ENCODE measurements at regions not wholly inside any gene's neighbourhood (a gene's known extent, or its start where the extent isn't known, plus 50 kb on each side); places are given as distances from the start of the nearest gene placed in this dataset.

DNA sequence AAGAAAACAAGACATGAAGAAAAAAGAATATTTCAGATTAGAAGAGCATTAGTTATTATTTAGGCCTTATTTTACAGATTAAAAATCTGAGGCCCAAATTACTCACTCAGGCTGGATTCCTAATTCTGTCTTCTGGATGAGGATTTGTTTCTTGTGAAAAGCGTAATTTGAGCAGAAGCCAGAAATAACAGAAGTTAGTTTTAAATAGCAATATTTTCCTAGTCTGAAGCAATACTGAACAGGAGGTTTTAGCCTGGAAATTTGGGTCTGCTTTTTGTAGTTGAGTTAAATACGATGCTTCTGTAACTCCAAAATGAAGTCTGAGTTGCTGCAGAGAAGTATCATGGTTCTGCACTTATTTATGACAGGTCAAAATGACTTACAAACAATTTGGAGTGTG lies 124.9 kb downstream of the RTL3 start:
- TF ChIP-seq CTCF (IDR thresholded peaks at IDR 0.05; ENCODE audit: extremely low read depth, insufficient read depth, missing control alignments), result no peak
- in situ Hi-C loops (cut with MboI; ENCODE audit: low pct_unique_long_range_greater_than_20kb, low sequenced_read_pairs, unreplicated experiment), result no loop called here
- no peak for DNase-seq (ENCODE audit: low spot score)

GRCh38 chrX:78532363-78532762 lies 126.8 kb downstream of the RTL3 start:
- TF ChIP-seq CTCF (IDR thresholded peaks at IDR 0.05; ENCODE audit: extremely low read depth, insufficient read depth, missing control alignments), result no peak
- in situ Hi-C loops (cut with MboI; ENCODE audit: low pct_unique_long_range_greater_than_20kb, low sequenced_read_pairs, unreplicated experiment), result no loop called here
- no peak for DNase-seq (ENCODE audit: low spot score)

DNA sequence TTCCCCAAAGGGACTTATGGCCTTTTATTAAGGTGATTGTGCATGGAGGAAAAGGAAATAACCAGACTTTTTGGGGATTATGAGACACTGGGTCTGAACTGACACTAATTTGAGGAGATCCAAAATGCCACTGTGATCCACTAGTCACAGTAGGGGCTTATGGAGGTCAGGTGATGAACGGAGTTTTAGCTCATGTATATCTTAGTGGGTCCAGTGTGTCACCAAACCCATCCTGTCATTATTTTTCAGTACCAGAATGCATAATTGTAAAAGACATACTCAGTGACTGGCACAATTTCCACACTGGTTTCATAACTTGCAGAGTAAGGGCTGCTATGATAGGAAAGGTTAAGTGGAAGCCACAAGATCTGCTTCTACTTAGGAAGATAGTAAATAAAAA lies 131.3 kb downstream of the RTL3 start:
- no peak for DNase-seq (ENCODE audit: low spot score)
- in situ Hi-C loops (cut with MboI; ENCODE audit: low pct_unique_long_range_greater_than_20kb, low sequenced_read_pairs, unreplicated experiment), result no loop called here
- no peak for TF ChIP-seq CTCF (IDR thresholded peaks at IDR 0.05; ENCODE audit: extremely low read depth, insufficient read depth, missing control alignments)

- no peak for TF ChIP-seq CTCF (IDR thresholded peaks at IDR 0.05; ENCODE audit: extremely low read depth, insufficient read depth, missing control alignments)
- no peak for DNase-seq (ENCODE audit: low spot score)
- in situ Hi-C loops (cut with MboI; ENCODE audit: low pct_unique_long_range_greater_than_20kb, low sequenced_read_pairs, unreplicated experiment), result no loop called here
Observed at GRCh38 chrX:78527263-78527662, 131.9 kb downstream of the RTL3 start.

GRCh38 chrX:78522601-78523000 lies 136.5 kb downstream of the RTL3 start:
- in situ Hi-C loops (cut with MboI; ENCODE audit: low pct_unique_long_range_greater_than_20kb, low sequenced_read_pairs, unreplicated experiment), result no loop called here
- TF ChIP-seq CTCF (IDR thresholded peaks at IDR 0.05; ENCODE audit: extremely low read depth, insufficient read depth, missing control alignments), result no peak
- DNase-seq (ENCODE audit: low spot score), result no peak

GRCh38 chrX:78517124-78517523 lies 142.0 kb downstream of the RTL3 start:
- TF ChIP-seq CTCF (IDR thresholded peaks at IDR 0.05; ENCODE audit: extremely low read depth, insufficient read depth, missing control alignments), result no peak
- DNase-seq (ENCODE audit: low spot score), result peak; percentile 11
- in situ Hi-C loops (cut with MboI; ENCODE audit: low pct_unique_long_range_greater_than_20kb, low sequenced_read_pairs, unreplicated experiment), result no loop called here

DNA sequence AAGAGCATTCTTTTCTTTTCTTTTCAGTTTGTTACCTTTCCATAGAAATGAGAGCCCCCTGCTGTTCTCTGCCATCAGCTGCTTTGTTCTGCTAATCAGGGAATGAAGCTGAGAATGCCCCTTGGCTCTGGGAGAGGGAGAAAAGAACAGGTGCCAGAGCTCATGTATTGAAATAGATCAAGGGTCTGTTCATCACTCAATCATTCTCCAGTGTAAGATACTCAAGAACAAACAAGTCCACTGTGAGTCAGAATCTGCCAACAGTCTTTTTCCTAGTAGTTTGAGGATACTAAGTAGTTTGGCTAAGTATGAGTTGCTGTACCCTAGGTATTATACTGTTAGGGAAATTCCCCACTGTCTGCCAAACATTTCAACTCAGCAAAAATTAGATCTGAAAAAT lies 144.3 kb downstream of the RTL3 start:
- no peak for DNase-seq (ENCODE audit: low spot score)
- TF ChIP-seq CTCF (IDR thresholded peaks at IDR 0.05; ENCODE audit: extremely low read depth, insufficient read depth, missing control alignments), result peak; percentile 30
- in situ Hi-C loops (cut with MboI; ENCODE audit: low pct_unique_long_range_greater_than_20kb, low sequenced_read_pairs, unreplicated experiment), result no loop called here

Measured in GM13977 (cell line).